NCI-H1417 (cell line): ENCODE measurements at regions not wholly inside any gene's neighbourhood (a gene's known extent, or its start where the extent isn't known, plus 50 kb on each side); places are given as distances from the start of the nearest gene placed in this dataset.

Source experiments
- DNase-seq, 3 experiments: peaks; one replicate each; lab custom pipeline; 2025; lab: John Stamatoyannopoulos, UW

GRCh38 chr10:47053081-47053798 is 142.0 kb downstream of the PTPN20 start:
- no peak for DNase-seq

- DNase-seq = no peak
Measured at GRCh38 chr10:47054974-47055373, 143.7 kb downstream of the PTPN20 start.

- DNase-seq = no peak
Measured at GRCh38 chr10:47055386-47056246, 144.4 kb downstream of the PTPN20 start.

GRCh38 chr10:47056247-47056510 is 145.0 kb downstream of the PTPN20 start:
- no peak for DNase-seq

- no peak for DNase-seq
Measured at GRCh38 chr10:47057471-47057870, 146.2 kb downstream of the PTPN20 start.

GRCh38 chr10:47058032-47058702 is 146.9 kb downstream of the PTPN20 start:
- DNase-seq = no peak

- peak in 2 of 3 experiments; percentile 0 to 22 for DNase-seq
Measured at GRCh38 chr10:47058961-47059391, 147.7 kb downstream of the PTPN20 start.

- no peak for DNase-seq
Measured at GRCh38 chr10:47059606-47060311, 148.5 kb downstream of the PTPN20 start.

GRCh38 chr10:47060356-47060755 is 149.1 kb downstream of the PTPN20 start:
- DNase-seq = no peak

- no peak for DNase-seq
Measured at GRCh38 chr10:47060993-47061500, 149.8 kb downstream of the PTPN20 start.

GRCh38 chr10:47061776-47062175 is 150.5 kb downstream of the PTPN20 start:
- DNase-seq = no peak

- no peak for DNase-seq
Measured at GRCh38 chr10:47062441-47063200, 151.4 kb downstream of the PTPN20 start.

- DNase-seq = no peak
Measured at GRCh38 chr10:47063858-47064257, 152.6 kb downstream of the PTPN20 start.

GRCh38 chr10:47065903-47066302 is 154.7 kb downstream of the PTPN20 start:
- no peak for DNase-seq

GRCh38 chr10:47067949-47068940 is 157.0 kb downstream of the PTPN20 start:
- DNase-seq = no peak

GRCh38 chr10:47070541-47070940 is 159.3 kb downstream of the PTPN20 start:
- no peak for DNase-seq

GRCh38 chr10:47071891-47072290 is 160.7 kb downstream of the PTPN20 start:
- no peak for DNase-seq

GRCh38 chr10:47073967-47074366 is 162.7 kb downstream of the PTPN20 start:
- DNase-seq = no peak

GRCh38 chr10:47076949-47077361 is 165.7 kb downstream of the PTPN20 start:
- no peak for DNase-seq

GRCh38 chr10:47077386-47077785 is 166.2 kb downstream of the PTPN20 start:
- no peak for DNase-seq
